HG03469 (cell line): ENCODE measurements at regions not wholly inside any gene's neighbourhood (a gene's known extent, or its start where the extent isn't known, plus 50 kb on each side); places are given as distances from the start of the nearest gene placed in this dataset.
"Not testable (repeated sequence)": the region's sequence is repeated elsewhere in the genome, so short reads cannot be mapped to it uniquely, and the experiment has no call there.

Source experiments
- ATAC-seq: cut with Tn5 transposase; IDR thresholded peaks from one replicate; pipeline ENCODE4 v1.9.1; 2021; ENCODE audit warnings: mild to moderate bottlenecking, moderate library complexity, moderate number of reproducible peaks; ENCODE audit not compliant: unreplicated experiment

GRCh38 chr10:2813286-2813685, 254.1 kb upstream of the PFKP start:
- no peak for ATAC-seq

- ATAC-seq, result no peak
Measured at GRCh38 chr10:2812631-2813030, 254.7 kb upstream of the PFKP start.

- ATAC-seq, result no peak
Measured at GRCh38 chr10:2800178-2800577, 267.2 kb upstream of the PFKP start.

- ATAC-seq, result no peak
Measured at GRCh38 chr10:2798336-2799022, 268.9 kb upstream of the PFKP start.

- no peak for ATAC-seq
Measured at GRCh38 chr10:2791774-2792443, 275.4 kb upstream of the PFKP start.

GRCh38 chr10:2790396-2791188, 276.8 kb upstream of the PFKP start:
- ATAC-seq, result no peak

- ATAC-seq, result no peak
Measured at GRCh38 chr10:2786251-2786650, 281.1 kb upstream of the PFKP start.

- no peak for ATAC-seq
Measured at GRCh38 chr10:2784766-2785165, 282.6 kb upstream of the PFKP start.

- no peak for ATAC-seq
Measured at GRCh38 chr10:2782950-2783349, 284.4 kb upstream of the PFKP start.

- ATAC-seq, result no peak
Measured at GRCh38 chr10:2782265-2782664, 285.1 kb upstream of the PFKP start.

GRCh38 chr10:2777666-2778355, 289.5 kb upstream of the PFKP start:
- ATAC-seq, result no peak

GRCh38 chr10:2772816-2773631, 294.3 kb upstream of the PFKP start:
- ATAC-seq, result no peak

- ATAC-seq, result no peak
Measured at GRCh38 chr10:2772135-2772534, 295.2 kb upstream of the PFKP start.

- ATAC-seq, result not testable (repeated sequence)
Measured at GRCh38 chr10:2767293-2767692, 300.1 kb upstream of the PFKP start.

- ATAC-seq, result no peak
Measured at GRCh38 chr10:2761971-2762370, 305.4 kb upstream of the PFKP start.

- no peak for ATAC-seq
Measured at GRCh38 chr10:2761311-2761710, 306.0 kb upstream of the PFKP start.

- ATAC-seq, result no peak
Measured at GRCh38 chr10:2760736-2761135, 306.6 kb upstream of the PFKP start.

- no peak for ATAC-seq
Measured at GRCh38 chr10:2759233-2759632, 308.1 kb upstream of the PFKP start.

GRCh38 chr10:2754943-2755342, 312.4 kb upstream of the PFKP start:
- ATAC-seq, result no peak

GRCh38 chr10:2748287-2748686, 319.1 kb upstream of the PFKP start:
- no peak for ATAC-seq
